HG03097 (cell line): ENCODE measurements at regions not wholly inside any gene's neighbourhood (a gene's known extent, or its start where the extent isn't known, plus 50 kb on each side); places are given as distances from the start of the nearest gene placed in this dataset.
A peak's percentile ranks its signal among the peaks of the same experiment; 100 is the strongest.

Source experiments
- ATAC-seq: cut with Tn5 transposase; IDR thresholded peaks from one replicate; pipeline ENCODE4 v1.9.1; 2021; ENCODE audit not compliant: unreplicated experiment, low FRiP score

DNA sequence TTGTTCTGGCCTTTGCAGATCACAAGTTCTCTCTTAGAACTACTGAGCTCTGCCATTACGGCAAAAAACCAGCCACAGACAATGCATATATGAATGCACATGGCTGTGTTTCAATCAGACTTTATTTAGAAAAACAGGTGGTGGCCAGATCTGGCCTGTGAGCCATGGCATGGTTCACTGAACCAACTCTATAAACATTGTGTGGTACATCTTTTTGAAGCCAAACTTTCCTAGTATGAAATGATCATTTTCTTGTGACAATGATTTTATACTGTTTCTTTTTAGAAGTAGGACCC is 65.9 kb upstream of the AMZ2 start:
- ATAC-seq, result peak; percentile 40

DNA sequence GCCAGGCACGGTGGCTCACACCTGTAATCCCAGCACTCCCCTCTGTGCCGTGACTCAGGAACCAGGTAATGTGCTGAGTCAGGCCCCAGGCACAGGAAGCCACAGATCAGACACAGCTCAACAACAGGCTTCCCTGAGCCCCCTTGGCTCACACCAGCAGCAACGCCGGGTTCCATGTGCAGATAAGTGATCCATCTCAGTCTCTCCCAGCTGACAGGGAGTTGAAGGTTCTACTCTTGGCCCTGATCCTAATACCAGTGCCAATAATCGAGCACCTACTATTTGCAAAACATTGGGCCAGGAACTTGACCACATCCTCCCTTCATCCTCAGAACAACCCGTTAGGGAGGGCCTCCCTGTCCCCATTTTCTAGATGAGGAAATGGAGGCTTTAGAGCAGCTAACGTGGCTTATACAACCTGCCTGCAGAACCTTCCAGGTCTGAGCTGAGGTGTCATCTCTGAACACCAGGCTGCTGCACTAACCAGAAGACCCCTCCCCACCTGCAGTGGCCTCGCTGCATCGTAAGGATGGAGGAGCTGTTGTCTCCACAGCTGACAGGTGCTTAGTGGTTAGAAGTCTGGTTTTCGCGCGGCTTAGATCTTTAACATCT is 64.8 kb upstream of the AMZ2 start:
- ATAC-seq, result no peak

DNA sequence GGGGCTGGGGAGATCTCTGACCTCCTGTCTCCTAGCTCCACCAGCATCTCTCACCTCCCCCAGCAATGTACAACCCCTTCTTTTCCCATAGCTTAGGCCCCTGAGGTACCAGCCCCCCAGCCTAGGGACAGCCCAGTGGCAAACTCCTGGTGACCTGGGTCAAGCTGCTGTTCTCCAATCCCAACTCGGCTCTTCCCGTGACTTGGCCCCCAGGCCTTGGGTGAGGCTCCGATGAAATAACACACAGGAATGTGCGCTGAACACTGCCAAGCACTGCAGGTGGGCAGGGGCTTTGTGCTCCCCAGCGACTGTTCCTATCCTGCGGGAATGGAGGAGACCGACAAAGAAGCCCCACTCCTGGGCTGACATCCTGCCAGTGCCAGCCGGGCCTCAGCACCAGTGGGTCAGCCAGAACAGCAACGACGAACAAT is 63.7 kb upstream of the AMZ2 start:
- ATAC-seq, result no peak

DNA sequence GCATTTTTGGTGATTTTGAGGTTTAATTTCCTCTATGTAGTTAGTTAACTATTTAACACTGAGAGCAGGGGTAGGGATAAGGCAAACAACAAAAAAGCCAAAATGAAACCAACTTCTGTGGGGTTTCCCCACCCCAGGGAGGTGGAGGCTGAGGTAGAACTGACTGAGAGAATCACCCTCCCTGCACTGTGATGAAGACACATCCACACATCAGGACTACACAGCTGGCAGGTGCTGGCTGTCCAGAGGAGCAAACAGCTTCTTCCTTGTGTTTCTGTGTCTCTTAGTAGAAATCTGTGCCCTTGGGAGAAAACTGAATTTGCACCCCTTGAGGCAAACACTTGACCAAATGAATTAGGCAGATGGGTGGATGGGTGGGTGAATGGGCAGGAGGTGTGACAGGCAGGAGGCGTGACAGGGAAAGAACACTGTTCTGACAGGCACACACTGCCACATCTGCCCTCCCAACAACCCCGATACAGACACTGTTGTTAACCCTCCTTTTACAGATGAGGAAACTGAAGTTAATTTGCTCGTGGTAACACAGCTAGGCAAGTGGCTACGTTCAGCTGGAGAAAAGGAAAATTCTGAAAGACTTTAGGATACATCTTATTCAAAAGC is 62.9 kb upstream of the AMZ2 start:
- ATAC-seq, result peak; percentile 49

DNA sequence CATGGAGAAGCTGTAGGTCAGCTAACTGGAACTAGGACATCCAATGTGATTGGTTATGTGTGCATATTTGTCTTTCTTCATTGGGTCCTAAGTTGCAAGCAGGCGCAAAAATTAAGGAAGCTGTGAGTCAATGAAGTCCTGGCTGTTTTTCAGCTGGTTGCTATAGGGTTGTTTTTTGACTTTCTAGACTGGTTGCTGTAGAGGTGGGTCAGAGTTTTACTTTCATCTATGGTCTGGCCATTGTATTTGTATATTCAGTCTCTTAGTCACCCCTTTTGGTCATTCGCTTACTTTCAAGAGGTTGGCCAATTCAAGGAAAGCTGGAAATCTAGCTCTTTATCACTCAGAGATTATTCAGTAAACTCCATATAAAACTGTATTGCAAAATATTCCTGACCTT is 62.0 kb upstream of the AMZ2 start:
- no peak for ATAC-seq

DNA sequence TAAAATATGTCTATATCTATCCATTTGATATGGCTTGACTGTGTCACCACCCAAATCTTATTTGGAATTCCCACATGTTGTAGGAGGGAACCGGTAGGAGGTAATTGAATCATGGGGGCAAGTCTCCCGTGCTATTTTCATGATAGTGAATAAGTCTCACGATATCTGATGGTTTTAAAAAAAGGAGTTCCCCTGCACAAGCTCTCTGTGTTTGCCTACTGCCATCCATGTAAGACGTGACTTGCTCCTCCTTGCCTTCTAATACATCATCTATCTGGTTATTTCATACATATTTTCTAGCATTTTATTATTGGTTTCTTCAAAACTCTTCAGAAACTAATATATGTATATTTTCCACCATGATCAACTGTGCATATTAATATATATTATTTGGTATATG is 57.3 kb upstream of the AMZ2 start:
- no peak for ATAC-seq

DNA sequence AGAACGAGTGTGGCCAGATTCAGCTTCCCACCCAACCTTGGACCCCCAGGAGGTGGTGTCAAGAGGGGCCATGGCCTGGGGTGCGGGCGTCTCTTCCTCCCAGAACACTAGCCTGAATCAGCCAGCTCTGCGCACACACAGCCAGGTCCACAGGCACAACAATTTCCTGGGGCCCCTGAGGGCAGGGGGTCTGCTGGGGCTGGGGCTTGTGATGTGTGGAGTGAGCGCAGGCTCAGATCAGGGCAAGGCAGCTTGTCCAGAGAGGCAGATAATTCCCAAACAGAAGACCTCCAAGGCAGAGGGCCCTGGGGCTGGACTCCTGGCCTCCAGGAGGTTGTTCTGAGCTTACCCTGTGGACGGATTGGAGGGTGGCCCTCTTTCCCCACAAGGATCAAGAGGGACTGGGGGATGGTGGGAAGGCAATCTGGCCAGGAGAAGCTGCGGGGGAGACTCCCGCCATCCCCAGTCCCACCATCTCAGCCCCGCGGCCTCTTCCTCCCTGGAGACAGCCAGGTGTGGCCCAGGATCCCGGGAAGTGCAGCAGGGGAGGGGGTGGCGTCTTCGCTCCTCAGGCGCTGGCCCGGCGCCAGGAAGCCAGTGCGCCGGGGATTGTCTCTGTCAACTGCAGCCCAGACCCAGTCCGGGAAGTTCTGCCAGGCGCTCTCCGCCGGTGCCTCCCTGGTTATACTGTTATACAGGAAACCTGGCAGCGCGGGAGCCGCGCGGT is 52.0 kb upstream of the AMZ2 start:
- ATAC-seq, result no peak

DNA sequence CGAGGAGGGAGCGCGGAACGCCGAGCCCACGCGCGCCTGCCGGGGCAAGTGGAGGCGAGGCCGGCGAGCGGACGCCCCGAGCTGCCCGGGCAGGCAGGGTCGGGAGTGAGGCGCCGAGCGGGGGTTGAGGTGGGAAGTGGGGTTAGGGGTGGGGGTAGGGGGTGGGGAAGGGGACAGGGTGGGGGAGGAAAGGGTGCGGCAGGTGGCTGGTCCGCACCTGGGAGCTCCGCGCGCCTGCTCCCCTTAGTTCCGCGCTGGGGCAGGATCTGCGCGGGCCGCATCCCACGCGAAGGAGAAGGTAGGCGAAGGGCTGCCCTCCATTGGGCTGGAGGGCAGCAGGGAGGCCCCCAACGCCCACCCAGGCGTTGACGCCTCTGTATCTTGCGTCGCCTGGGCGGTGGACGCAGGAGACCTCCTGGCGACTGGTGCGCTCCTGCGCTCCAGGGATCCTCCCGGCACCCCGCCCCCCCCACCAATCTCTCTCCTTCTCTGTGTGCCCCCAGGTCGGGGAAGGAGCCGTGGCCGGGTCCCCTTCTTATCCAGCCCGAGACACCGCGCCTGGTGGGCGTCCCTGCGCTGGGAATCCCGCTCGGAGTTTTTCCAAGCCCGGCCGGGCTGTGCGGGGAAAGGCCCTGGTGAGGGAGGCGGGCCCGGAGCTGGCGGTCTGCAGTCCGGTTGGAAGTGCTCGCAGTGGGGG is 51.3 kb upstream of the AMZ2 start:
- ATAC-seq, result no peak

DNA sequence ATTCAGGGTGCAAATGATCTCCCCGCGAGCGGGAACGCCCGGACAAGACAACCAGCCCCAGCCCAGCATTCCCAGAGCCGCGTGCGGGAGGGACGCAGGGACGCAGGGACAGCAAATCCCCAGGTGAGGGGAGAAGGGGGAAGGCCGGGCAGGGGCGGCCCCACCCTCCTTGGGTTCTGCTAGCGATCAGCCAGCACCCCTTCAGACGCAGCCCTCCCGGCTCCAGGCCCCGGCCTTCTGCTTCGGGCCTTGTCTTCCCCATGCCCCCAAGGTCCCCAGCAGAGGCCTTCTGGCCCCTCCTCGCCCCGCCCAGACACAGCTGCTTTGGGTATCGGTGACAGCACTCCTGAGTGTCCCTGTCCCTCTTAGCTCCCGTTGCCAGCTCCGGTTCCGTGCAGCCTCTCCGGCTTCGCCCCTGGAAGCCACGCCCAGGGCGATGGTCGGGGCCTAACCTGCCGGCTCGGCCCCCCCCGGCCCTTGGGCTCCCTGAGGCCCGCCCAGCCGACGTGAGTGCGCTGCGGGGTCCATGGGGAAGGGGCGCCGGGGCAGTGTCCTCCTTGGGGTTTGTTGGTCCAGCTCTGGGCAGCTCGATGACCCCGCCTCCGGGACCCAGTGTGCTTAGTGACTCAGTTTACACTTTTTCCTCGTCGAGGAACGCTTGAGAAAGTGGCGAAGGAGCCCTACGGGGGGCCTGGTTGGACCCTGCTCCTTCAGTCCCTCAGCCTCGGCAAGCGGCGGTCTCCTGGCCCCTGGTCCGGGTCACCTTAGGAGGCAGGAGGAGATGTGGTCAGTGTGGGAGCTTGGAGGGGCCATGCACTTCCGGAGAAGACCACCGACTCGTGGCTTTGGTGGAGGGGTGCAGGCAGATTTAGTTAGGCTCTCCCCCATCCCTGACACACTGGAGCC is 50.5 kb upstream of the AMZ2 start:
- ATAC-seq, result no peak

DNA sequence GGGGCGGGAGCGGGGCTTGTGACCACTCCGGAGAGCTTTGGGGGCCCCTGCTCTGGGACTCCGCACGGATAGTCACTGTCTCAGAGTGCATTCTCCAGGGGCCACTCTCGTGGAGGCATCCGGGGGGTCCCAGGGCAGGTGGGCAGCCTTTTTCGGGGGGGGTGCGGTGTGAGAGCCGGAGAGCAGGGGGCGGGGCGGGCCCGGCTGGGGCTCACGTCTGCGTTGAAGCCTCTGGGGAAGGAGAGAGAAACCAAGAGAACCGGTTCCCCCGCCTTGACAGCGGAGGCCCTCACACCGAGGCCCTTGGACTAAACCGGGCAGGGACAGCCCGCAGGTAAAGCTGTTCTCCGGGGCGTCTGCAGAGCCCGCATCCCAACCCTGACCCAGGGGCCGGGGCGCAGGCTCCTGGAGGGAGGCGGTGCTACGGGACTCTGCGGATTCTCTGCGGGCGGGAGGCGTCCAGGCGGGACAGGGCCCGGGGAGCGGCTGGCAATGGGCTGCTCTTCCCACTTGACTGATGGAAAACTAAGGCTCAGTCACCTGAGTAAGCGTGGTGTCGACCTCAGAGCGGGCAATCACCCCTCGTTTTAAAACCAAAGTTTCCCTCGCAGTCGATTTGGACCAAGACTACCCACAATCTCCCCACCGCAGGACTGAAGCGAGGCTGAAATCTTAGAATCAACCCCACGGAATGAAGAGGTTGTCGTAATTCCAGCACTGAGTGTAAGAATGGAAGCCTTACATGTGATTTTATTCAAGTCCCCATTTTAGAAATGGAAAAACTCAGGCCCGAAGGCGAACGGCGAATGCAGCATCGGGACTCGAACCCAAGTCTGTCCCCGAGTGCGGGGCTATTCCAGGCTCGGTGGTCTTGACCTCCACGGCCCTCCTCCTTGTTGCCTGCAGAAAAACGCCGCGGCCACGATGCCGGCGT is 49.6 kb upstream of the AMZ2 start:
- no peak for ATAC-seq
